Trophoblast cell (in vitro differentiated cells and primary cell): ENCODE measurements at regions not wholly inside any gene's neighbourhood (a gene's known extent, or its start where the extent isn't known, plus 50 kb on each side); places are given as distances from the start of the nearest gene placed in this dataset.

Experiments used
- DNase-seq, 2 donors: peaks; one replicate each; pipeline ENCODE4 v3.0.0-alpha.2; 2016
- H2AFZ ChIP-seq: 2 replicates; pipeline ENCODE4 v1.6.1; 2013; ENCODE audit warnings: low read length, moderate library complexity, mild to moderate bottlenecking; ENCODE audit not compliant: insufficient read depth, poor library complexity
- H2AK5ac ChIP-seq: 2 replicates; pipeline ENCODE4 v1.6.1; 2013; ENCODE audit warnings: mild to moderate bottlenecking, low read length
- H2BK120ac ChIP-seq: 2 replicates; pipeline ENCODE4 v1.6.1; 2013; ENCODE audit warnings: low read length, mild to moderate bottlenecking, moderate library complexity; ENCODE audit not compliant: insufficient read depth, poor library complexity
- H2BK12ac ChIP-seq: 2 replicates; pipeline ENCODE4 v1.6.1; 2013; ENCODE audit warnings: mild to moderate bottlenecking, low read length, moderate library complexity
- H2BK5ac ChIP-seq: 2 replicates; pipeline ENCODE4 v1.6.1; 2013; ENCODE audit warnings: low read length, low read depth, moderate library complexity, mild to moderate bottlenecking; ENCODE audit not compliant: poor library complexity
- H3K14ac ChIP-seq: 2 replicates; pipeline ENCODE4 v1.6.1; 2013; ENCODE audit warnings: mild to moderate bottlenecking, low read length
- H3K18ac ChIP-seq: 2 replicates; pipeline ENCODE4 v1.6.1; 2013; ENCODE audit warnings: mild to moderate bottlenecking, low read length
- H3K23ac ChIP-seq: 2 replicates; pipeline ENCODE4 v1.6.1; 2013; ENCODE audit warnings: low read length
- H3K27ac ChIP-seq: 2 replicates; pipeline ENCODE4 v1.5.1; 2013; ENCODE audit warnings: low read depth, mild to moderate bottlenecking, inconsistent platforms, low read length, moderate library complexity
- H3K27me3 ChIP-seq: 2 replicates; pipeline ENCODE4 v1.6.1; 2013; ENCODE audit warnings: inconsistent platforms, mild to moderate bottlenecking, low read length, moderate library complexity; ENCODE audit not compliant: insufficient read depth
- H3K36me3 ChIP-seq, 2 experiments: 1 replicate in 1 of 2; 2 replicates in 1 of 2; pipeline ENCODE4 v1.6.1; 2013; ENCODE audit warnings: low read length in 2 of 2, mild to moderate bottlenecking in 2 of 2, moderate library complexity in 1 of 2; ENCODE audit not compliant: insufficient read depth in 2 of 2, control insufficient read depth in 1 of 2
- H3K4ac ChIP-seq: 2 replicates; pipeline ENCODE4 v1.6.1; 2013; ENCODE audit warnings: low read depth, mild to moderate bottlenecking, low read length, moderate library complexity
- H3K4me1 ChIP-seq, 2 experiments: 1 replicate in 1 of 2; 2 replicates in 1 of 2; pipeline ENCODE4 v1.6.1; 2013; ENCODE audit warnings: low read length in 2 of 2, mild to moderate bottlenecking in 2 of 2, moderate library complexity in 1 of 2; ENCODE audit not compliant: insufficient read depth in 2 of 2, control insufficient read depth in 1 of 2
- H3K4me2 ChIP-seq: 2 replicates; pipeline ENCODE4 v1.6.1; 2013; ENCODE audit warnings: inconsistent platforms, mild to moderate bottlenecking, low read length, moderate library complexity
- H3K4me3 ChIP-seq: 2 replicates; pipeline ENCODE4 v1.5.1; 2013; ENCODE audit warnings: mild to moderate bottlenecking, low read depth, low read length, inconsistent platforms
- H3K79me1 ChIP-seq: one replicate; pipeline ENCODE4 v1.6.1; 2013; ENCODE audit warnings: low read length
- H3K79me2 ChIP-seq: 2 replicates; pipeline ENCODE4 v1.6.1; 2013; ENCODE audit warnings: low read length, mild to moderate bottlenecking; ENCODE audit not compliant: control insufficient read depth, insufficient read depth, poor library complexity
- H3K9ac ChIP-seq: 2 replicates; pipeline ENCODE4 v1.6.1; 2013; ENCODE audit warnings: mild to moderate bottlenecking, low read length
- H3K9me3 ChIP-seq: 2 replicates; pipeline ENCODE4 v1.6.1; 2013; ENCODE audit warnings: low read depth, mild to moderate bottlenecking, control low read depth, inconsistent platforms, low read length; ENCODE audit not compliant: insufficient read depth
- H4K12ac ChIP-seq: 2 replicates; pipeline ENCODE4 v1.6.1; 2013; ENCODE audit warnings: low read depth, mild to moderate bottlenecking, low read length, moderate library complexity
- H4K8ac ChIP-seq: 2 replicates; pipeline ENCODE4 v1.6.1; 2013; ENCODE audit warnings: low read depth, mild to moderate bottlenecking, low read length, moderate library complexity
- H4K91ac ChIP-seq: one replicate; pipeline ENCODE4 v1.6.1; 2013; ENCODE audit warnings: low read depth, mild to moderate bottlenecking, low read length, moderate library complexity
- WGBS: extraction: QIAGEN DNeasy Blood & Tissue Kit; methylation state at CpG from one replicate; pipeline ENCODE4 v1.1.7; 2013; ENCODE audit warnings: missing lambda C conversion rate; ENCODE audit not compliant: insufficient read length, insufficient coverage; ENCODE audit errors: extremely low coverage; 5-methylcytosine and 5-hydroxymethylcytosine counted together

DNA sequence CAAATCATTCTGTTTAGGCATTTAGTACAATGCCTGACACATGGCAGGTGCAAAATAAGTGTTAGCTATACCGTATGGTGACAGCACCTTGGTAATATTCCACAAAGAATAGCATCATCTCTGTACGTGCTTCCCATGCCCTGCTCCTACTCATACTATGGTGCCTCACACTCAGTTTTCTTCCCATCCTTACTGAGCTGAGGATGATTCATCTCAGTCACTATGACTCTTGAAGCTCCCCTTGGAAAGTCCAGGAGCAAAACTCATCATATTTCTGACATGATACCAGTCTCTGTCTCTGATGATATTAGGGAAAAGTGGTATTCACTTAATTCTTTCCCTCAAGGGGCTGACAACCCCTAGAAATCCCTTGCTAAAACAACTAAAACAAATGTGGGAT, 423.3 kb downstream of the EFNA5 start:
- Histone ChIP-seq H4K91ac (no peak overlapping the region), H3K27ac (no peak overlapping the region), H2AFZ (no peak overlapping the region), H3K4me3 (no peak overlapping the region), H3K27me3 (no peaks in the 10 kb centered on the region), H3K4ac (no peak overlapping the region), H3K79me1 (peaks cover 2% of the 10 kb centered on the region), H3K9ac (no peak overlapping the region), H4K8ac (no peak overlapping the region), H4K12ac (no peak overlapping the region), H3K79me2 (no peaks in the 10 kb centered on the region), H3K4me1 (no peaks in the 10 kb centered on the region), H3K23ac (no peak overlapping the region), H2BK5ac (no peak overlapping the region), H2BK120ac (no peak overlapping the region), H3K18ac (no peak overlapping the region), H2BK12ac (no peak overlapping the region), H2AK5ac (no peak overlapping the region), H3K9me3 (no peaks in the 10 kb centered on the region), H3K36me3 (no peaks in the 10 kb centered on the region), H3K14ac (no peak overlapping the region), H3K4me2 (no peak overlapping the region)
- DNase-seq: no peak
- WGBS: no CpG with 5 or more reads among the region's 2 CpGs

DNA sequence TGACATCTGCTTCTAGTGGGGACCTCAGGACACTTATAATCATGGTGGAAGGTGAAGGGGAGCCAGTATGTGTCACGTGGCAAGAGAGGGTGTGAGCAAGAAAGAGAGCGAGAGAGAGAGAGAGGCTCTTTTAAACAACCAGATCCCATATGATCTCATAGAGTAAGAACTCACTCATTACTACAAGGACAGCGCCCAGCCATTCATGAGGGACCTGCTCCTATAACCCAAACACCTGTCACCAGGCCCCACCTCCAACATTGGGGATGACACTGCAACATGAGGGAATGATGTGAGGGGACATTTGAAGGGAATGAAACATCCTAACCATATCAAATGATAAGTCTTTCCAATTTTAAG, 427.5 kb downstream of the EFNA5 start:
- no peaks in the 10 kb centered on the region for H3K79me2 ChIP-seq
- H3K23ac ChIP-seq: no peak overlapping the region
- no peak overlapping the region for H4K8ac ChIP-seq
- no peaks in the 10 kb centered on the region for H3K9me3 ChIP-seq
- no peaks in the 10 kb centered on the region for H3K27me3 ChIP-seq
- H3K4me2 ChIP-seq: no peak overlapping the region
- no peak overlapping the region for H2AK5ac ChIP-seq
- H2BK120ac ChIP-seq: no peak overlapping the region
- WGBS: no CpG with 5 or more reads among the region's 3 CpGs
- H2BK12ac ChIP-seq: no peak overlapping the region
- H4K91ac ChIP-seq: no peak overlapping the region
- no peak overlapping the region for H3K9ac ChIP-seq
- no peak overlapping the region for H2BK5ac ChIP-seq
- no peaks in the 10 kb centered on the region for H3K4me1 ChIP-seq
- no peak overlapping the region for H2AFZ ChIP-seq
- no peak overlapping the region for H3K18ac ChIP-seq
- H4K12ac ChIP-seq: no peak overlapping the region
- DNase-seq: no peak
- H3K4me3 ChIP-seq: no peak overlapping the region
- H3K14ac ChIP-seq: no peak overlapping the region
- no peak overlapping the region for H3K4ac ChIP-seq
- no peaks in the 10 kb centered on the region for H3K79me1 ChIP-seq
- no peaks in the 10 kb centered on the region for H3K36me3 ChIP-seq
- H3K27ac ChIP-seq: no peak overlapping the region

DNA sequence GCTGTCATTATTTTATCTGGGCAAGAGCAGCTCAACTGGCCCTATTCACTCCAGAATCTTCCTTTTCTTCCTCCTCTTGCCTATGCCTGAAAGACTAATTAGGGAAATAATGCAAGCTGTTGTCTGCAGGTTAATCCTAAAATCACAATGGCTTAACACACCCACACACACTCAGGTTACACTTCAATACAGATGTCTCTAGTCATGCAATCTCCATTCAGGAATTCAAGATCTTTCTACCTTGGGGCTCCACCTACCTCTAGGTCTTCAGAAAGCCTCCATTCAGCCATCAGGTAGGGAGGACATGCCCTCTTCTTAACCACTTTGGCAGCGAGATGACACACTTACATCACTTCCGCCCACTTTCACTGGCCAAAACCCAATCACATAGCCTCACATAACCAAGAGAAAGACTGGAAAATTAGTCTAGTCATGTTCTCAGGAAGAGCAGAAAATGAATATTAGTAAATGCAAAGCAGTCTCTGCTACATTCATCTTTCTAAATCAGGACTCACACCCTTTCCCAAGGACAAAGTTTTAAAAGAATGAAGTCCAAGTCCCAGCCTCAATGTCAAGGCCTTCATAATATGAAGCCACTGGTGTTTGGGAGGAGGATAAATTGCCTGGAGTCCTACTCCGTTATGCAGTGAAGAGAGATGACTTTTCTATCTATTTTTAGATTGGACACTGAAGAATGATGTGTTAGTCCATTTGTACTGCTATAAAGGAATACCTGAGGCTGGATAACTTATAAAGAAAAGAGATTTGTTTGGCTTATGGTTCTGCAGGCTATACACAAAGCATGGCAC, 428.1 kb downstream of the EFNA5 start:
- H3K36me3 ChIP-seq: no peaks in the 10 kb centered on the region
- H3K9me3 ChIP-seq: no peaks in the 10 kb centered on the region
- no peak overlapping the region for H2BK5ac ChIP-seq
- no peaks in the 10 kb centered on the region for H3K27me3 ChIP-seq
- H3K4ac ChIP-seq: no peak overlapping the region
- H4K12ac ChIP-seq: no peak overlapping the region
- no peaks in the 10 kb centered on the region for H3K79me1 ChIP-seq
- H3K23ac ChIP-seq: no peak overlapping the region
- H2BK12ac ChIP-seq: no peak overlapping the region
- DNase-seq: no peak
- H4K8ac ChIP-seq: no peak overlapping the region
- no peaks in the 10 kb centered on the region for H3K4me1 ChIP-seq
- no peak overlapping the region for H3K14ac ChIP-seq
- H3K4me3 ChIP-seq: no peak overlapping the region
- no peaks in the 10 kb centered on the region for H3K79me2 ChIP-seq
- no peak overlapping the region for H3K18ac ChIP-seq
- H3K27ac ChIP-seq: no peak overlapping the region
- H3K9ac ChIP-seq: no peak overlapping the region
- no peak overlapping the region for H4K91ac ChIP-seq
- H2AK5ac ChIP-seq: no peak overlapping the region
- H2BK120ac ChIP-seq: no peak overlapping the region
- H3K4me2 ChIP-seq: no peak overlapping the region
- WGBS: no CpG with 5 or more reads among the region's 3 CpGs
- no peak overlapping the region for H2AFZ ChIP-seq

DNA sequence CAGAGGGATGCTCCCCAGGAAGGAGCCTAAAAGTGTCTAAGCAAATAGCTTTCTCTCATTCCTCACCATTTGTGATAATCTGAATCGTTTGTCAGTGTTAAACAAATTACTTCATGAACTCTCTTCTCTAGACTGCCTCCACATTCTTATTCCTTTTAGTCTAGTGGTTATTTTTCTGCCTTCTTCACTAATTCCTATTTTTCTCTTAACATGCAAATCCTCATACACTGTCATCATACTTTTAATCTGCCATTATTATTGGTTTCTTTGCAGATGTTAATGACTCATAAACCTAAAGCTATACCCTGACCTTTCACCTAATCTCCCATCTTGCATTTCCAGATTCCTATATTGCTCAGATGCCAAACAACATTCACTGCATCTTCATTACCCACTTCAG, 428.9 kb downstream of the EFNA5 start:
- no peaks in the 10 kb centered on the region for H3K4me1 ChIP-seq
- no peak overlapping the region for H4K91ac ChIP-seq
- no peaks in the 10 kb centered on the region for H3K27me3 ChIP-seq
- H3K9ac ChIP-seq: no peak overlapping the region
- H3K27ac ChIP-seq: no peak overlapping the region
- no peak overlapping the region for H2AFZ ChIP-seq
- H3K18ac ChIP-seq: no peak overlapping the region
- H4K12ac ChIP-seq: no peak overlapping the region
- H3K9me3 ChIP-seq: no peaks in the 10 kb centered on the region
- H4K8ac ChIP-seq: no peak overlapping the region
- no peak overlapping the region for H2BK120ac ChIP-seq
- H2AK5ac ChIP-seq: no peak overlapping the region
- no peaks in the 10 kb centered on the region for H3K79me1 ChIP-seq
- no peak overlapping the region for H2BK12ac ChIP-seq
- no peak overlapping the region for H3K4me3 ChIP-seq
- H3K23ac ChIP-seq: no peak overlapping the region
- no peak overlapping the region for H3K4me2 ChIP-seq
- H3K14ac ChIP-seq: no peak overlapping the region
- no peak overlapping the region for H2BK5ac ChIP-seq
- no peak for DNase-seq
- no peak overlapping the region for H3K4ac ChIP-seq
- H3K79me2 ChIP-seq: no peaks in the 10 kb centered on the region
- WGBS: no CpG with 5 or more reads among the region's 1 CpG
- H3K36me3 ChIP-seq: no peaks in the 10 kb centered on the region
